ENCODE measurements at regions not wholly inside any gene's neighbourhood (a gene's known extent, or its start where the extent isn't known, plus 50 kb on each side); places are given as distances from the start of the nearest gene placed in this dataset.

DNA sequence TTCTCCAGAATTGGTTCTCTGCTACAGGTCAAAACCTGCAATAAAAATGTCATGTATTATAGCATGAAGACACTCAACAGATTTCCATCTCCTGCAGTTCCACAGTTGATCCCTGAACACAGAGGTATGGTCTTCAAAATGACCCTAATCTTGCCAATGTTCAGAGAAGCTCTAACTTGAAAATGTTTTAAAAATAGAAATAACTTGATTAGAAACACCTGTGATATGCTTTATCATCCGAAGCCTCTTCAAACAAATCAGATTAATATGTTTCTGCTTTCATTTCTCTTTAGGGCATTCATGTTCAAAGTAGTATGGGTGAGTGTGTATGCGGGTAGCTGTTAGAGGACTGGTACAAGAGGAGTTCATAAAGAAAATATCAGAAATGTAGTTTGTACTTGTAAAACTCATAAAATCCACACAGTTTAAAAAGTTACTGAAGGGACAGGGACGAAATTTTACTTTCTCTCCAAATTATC lies 60.4 kb downstream of the KCNRG start:
- no peak for TF ChIP-seq POLR2AphosphoS5 (IDR thresholded peaks at IDR 0.05)
- TF ChIP-seq, protein P1, sequence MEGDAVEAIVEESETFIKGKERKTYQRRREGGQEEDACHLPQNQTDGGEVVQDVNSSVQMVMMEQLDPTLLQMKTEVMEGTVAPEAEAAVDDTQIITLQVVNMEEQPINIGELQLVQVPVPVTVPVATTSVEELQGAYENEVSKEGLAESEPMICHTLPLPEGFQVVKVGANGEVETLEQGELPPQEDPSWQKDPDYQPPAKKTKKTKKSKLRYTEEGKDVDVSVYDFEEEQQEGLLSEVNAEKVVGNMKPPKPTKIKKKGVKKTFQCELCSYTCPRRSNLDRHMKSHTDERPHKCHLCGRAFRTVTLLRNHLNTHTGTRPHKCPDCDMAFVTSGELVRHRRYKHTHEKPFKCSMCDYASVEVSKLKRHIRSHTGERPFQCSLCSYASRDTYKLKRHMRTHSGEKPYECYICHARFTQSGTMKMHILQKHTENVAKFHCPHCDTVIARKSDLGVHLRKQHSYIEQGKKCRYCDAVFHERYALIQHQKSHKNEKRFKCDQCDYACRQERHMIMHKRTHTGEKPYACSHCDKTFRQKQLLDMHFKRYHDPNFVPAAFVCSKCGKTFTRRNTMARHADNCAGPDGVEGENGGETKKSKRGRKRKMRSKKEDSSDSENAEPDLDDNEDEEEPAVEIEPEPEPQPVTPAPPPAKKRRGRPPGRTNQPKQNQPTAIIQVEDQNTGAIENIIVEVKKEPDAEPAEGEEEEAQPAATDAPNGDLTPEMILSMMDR (IDR thresholded peaks at IDR 0.05 in 8 of 11, conservative IDR thresholded peaks at IDR 0.05 in 3 of 11) = no peak
